Spleen (tissue), 7 donors: ENCODE measurements at regions not wholly inside any gene's neighbourhood (a gene's known extent, or its start where the extent isn't known, plus 50 kb on each side); places are given as distances from the start of the nearest gene placed in this dataset.

ENCODE experiments used
- POLR2AphosphoS5 ChIP-seq, 3 donors: sonication (generic); formaldehyde crosslinking; IDR thresholded peaks; one replicate each; pipeline ENCODE4 v1.5.1; 2017; ENCODE audit warnings: antibody characterized with exemption in 3 of 3
- TF ChIP-seq, protein P1 (sequence below), 11 experiments: fragments of 200-600 bp in 7 of 11; fragments of 450-650 bp in 4 of 11; sonication (generic) in 4 of 11; IDR thresholded peaks in 8 of 11; conservative IDR thresholded peaks in 3 of 11; 1 replicate in 7 of 11; 2 replicates in 4 of 11; pipeline versions ENCODE4 v1.4.0 to v1.8.0; 2016 to 2021; ENCODE audit warnings: antibody characterized with exemption in 11 of 11, inconsistent platforms in 4 of 11, mild to moderate bottlenecking in 1 of 11
- donor health status: DM: no; HTN: no; CAD: no; lungs with moderate emphysema.
- donor health status: DM: no; HTN: no; CAD: no.
- donor health status: DM: no; HTN: no; CAD: no.

DNA sequence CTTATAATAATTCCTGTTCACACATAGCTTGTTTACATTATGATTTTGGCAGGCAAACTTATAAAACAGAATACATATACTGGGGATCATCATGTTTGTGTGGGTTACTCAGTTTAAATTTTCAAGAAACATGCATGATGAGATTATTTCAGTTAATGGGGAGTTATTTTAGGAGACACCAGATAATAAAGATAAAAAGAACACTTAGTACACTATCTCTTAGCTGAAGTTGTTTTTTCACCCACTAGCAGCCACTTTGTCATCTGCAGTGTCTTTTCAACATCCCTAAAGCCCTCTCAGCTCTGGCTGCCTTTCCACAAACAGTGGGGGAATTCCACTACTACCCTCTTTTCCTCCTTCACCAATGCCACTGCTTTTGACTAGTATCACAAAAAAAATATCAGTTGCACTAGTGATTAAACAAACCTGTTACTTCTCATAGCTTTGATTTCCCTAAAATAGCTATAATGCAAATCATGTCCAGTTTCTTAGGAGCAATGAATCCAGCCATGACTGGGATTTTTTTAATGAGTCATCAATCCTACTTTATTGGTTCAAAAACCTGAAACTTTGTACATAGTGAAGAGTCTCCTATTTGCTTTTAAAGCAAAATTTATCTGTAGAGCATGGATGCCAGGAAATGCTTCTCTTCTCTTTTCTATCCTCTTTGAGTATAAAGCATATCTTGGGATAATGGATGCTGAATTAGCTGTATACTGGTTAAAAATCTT lies 156.7 kb upstream of the TFPI start:
- TF ChIP-seq, protein P1, sequence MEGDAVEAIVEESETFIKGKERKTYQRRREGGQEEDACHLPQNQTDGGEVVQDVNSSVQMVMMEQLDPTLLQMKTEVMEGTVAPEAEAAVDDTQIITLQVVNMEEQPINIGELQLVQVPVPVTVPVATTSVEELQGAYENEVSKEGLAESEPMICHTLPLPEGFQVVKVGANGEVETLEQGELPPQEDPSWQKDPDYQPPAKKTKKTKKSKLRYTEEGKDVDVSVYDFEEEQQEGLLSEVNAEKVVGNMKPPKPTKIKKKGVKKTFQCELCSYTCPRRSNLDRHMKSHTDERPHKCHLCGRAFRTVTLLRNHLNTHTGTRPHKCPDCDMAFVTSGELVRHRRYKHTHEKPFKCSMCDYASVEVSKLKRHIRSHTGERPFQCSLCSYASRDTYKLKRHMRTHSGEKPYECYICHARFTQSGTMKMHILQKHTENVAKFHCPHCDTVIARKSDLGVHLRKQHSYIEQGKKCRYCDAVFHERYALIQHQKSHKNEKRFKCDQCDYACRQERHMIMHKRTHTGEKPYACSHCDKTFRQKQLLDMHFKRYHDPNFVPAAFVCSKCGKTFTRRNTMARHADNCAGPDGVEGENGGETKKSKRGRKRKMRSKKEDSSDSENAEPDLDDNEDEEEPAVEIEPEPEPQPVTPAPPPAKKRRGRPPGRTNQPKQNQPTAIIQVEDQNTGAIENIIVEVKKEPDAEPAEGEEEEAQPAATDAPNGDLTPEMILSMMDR (IDR thresholded peaks at IDR 0.05 in 8 of 11, conservative IDR thresholded peaks at IDR 0.05 in 3 of 11), result no peak
- no peak for TF ChIP-seq POLR2AphosphoS5 (IDR thresholded peaks at IDR 0.05)
